Activated CD8-positive, alpha-beta T cell treated with anti-CD3 and anti-CD28 coated beads for 36 hours (primary cell): ENCODE measurements at regions not wholly inside any gene's neighbourhood (a gene's known extent, or its start where the extent isn't known, plus 50 kb on each side); places are given as distances from the start of the nearest gene placed in this dataset.

Source experiments
- ATAC-seq: fragments of 200-7000 bp; cut with Tn5 transposase; one replicate; pipeline ENCODE4 v1.10.0; 2021; ENCODE audit warnings: mild to moderate bottlenecking, moderate library complexity
- CTCF ChIA-PET: fragments of 350-600 bp; sonication (Branson Sonifier 250); formaldehyde crosslinking; loops from one replicate; lab custom pipeline; 2021; ENCODE audit warnings: antibody characterized with exemption; lab: Charles Lee
- POLR2A ChIA-PET: fragments of 350-600 bp; sonication (Branson Sonifier 250); formaldehyde crosslinking; loops from one replicate; lab custom pipeline; 2021; ENCODE audit warnings: antibody characterized with exemption; lab: Charles Lee
- DNase-seq: peaks from one replicate; pipeline ENCODE4 v3.0.0-alpha.2; 2020
- H3K27ac Mint-ChIP-seq: one replicate; pipeline ENCODE4 v1.8.0; 2021; ENCODE audit warnings: mild to moderate bottlenecking, mixed read lengths
- H3K27me3 Mint-ChIP-seq: one replicate; pipeline ENCODE4 v1.8.0; 2021; ENCODE audit warnings: mixed read lengths
- H3K36me3 Mint-ChIP-seq: one replicate; pipeline ENCODE4 v1.8.0; 2021; ENCODE audit warnings: low read depth, mixed read lengths
- H3K4me1 Mint-ChIP-seq: one replicate; pipeline ENCODE4 v1.8.0; 2021; ENCODE audit warnings: low read depth, mixed read lengths
- H3K4me3 Mint-ChIP-seq: one replicate; pipeline ENCODE4 v1.8.0; 2021; ENCODE audit warnings: mild to moderate bottlenecking, moderate library complexity, mixed read lengths
- H3K9me3 Mint-ChIP-seq: one replicate; pipeline ENCODE4 v1.8.0; 2021; ENCODE audit warnings: mixed read lengths
- CTCF ChIP-seq: fragments of 200-600 bp; IDR thresholded peaks from one replicate; pipeline ENCODE4 v1.8.0; 2022; ENCODE audit warnings: antibody characterized with exemption, mild to moderate bottlenecking
- intact Hi-C: fragments of 100-400 bp; cut with micrococcal nuclease; formaldehyde crosslinking; loops from one replicate; pipeline ENCODE4 v1.10.0; 2022

GRCh38 chr2:146370826-146371225 is 1474.0 kb upstream of the ACVR2A start:
- no peak overlapping the region for H3K4me3 Mint-ChIP-seq
- DNase-seq = no peak
- intact Hi-C loops = no loop called here
- H3K27me3 Mint-ChIP-seq = no peaks in the 10 kb centered on the region
- no peak overlapping the region for H3K27ac Mint-ChIP-seq
- ChIA-PET POLR2A (no interaction called here), CTCF (no interaction called here)
- ATAC-seq = no peak
- peaks cover 11% of the 10 kb centered on the region for H3K9me3 Mint-ChIP-seq
- no peaks in the 10 kb centered on the region for H3K4me1 Mint-ChIP-seq
- TF ChIP-seq CTCF = no peak
- H3K36me3 Mint-ChIP-seq = no peaks in the 10 kb centered on the region

- intact Hi-C loops = no loop called here
- TF ChIP-seq CTCF = no peak
- CTCF ChIA-PET = no interaction called here
- H3K27me3 Mint-ChIP-seq = no peaks in the 10 kb centered on the region
- no peak for DNase-seq
- ATAC-seq = no peak
- no peaks in the 10 kb centered on the region for H3K36me3 Mint-ChIP-seq
- H3K4me1 Mint-ChIP-seq = no peaks in the 10 kb centered on the region
- POLR2A ChIA-PET = no interaction called here
- no peak overlapping the region for H3K4me3 Mint-ChIP-seq
- H3K27ac Mint-ChIP-seq = no peak overlapping the region
- peaks cover 7% of the 10 kb centered on the region for H3K9me3 Mint-ChIP-seq
These were observed 1478.6 kb upstream of the ACVR2A start for GRCh38 chr2:146366276-146366675.

- Mint-ChIP-seq H3K4me3 (no peak overlapping the region), H3K27ac (no peak overlapping the region), H3K9me3 (no peaks in the 10 kb centered on the region), H3K36me3 (no peaks in the 10 kb centered on the region), H3K4me1 (no peaks in the 10 kb centered on the region), H3K27me3 (no peaks in the 10 kb centered on the region)
- DNase-seq (no peak), ATAC-seq (no peak)
- CTCF ChIA-PET = no interaction called here
- POLR2A ChIA-PET = no interaction called here
- intact Hi-C loops = no loop called here
- no peak for TF ChIP-seq CTCF
These were observed 1479.8 kb upstream of the ACVR2A start for GRCh38 chr2:146365041-146365440.

GRCh38 chr2:146363731-146364130 is 1481.1 kb upstream of the ACVR2A start:
- CTCF ChIA-PET = no interaction called here
- intact Hi-C loops = no loop called here
- no peak for TF ChIP-seq CTCF

GRCh38 chr2:146351689-146352088 is 1493.1 kb upstream of the ACVR2A start:
- H3K36me3 Mint-ChIP-seq = no peaks in the 10 kb centered on the region
- no peak overlapping the region for H3K4me3 Mint-ChIP-seq
- DNase-seq (no peak), ATAC-seq (no peak)
- no peak overlapping the region for H3K27ac Mint-ChIP-seq
- ChIA-PET POLR2A (no interaction called here), CTCF (interaction anchor here (1.0 kb wide), 1 partner anchor 9 kb away, joined by 3 read pairs; no protein-coding TSS in a partner anchor)
- TF ChIP-seq CTCF = no peak
- no peaks in the 10 kb centered on the region for H3K9me3 Mint-ChIP-seq
- intact Hi-C loops = no loop called here
- H3K27me3 Mint-ChIP-seq = no peaks in the 10 kb centered on the region
- no peaks in the 10 kb centered on the region for H3K4me1 Mint-ChIP-seq

More at GRCh38 chr2:146363731-146364130, 1481.1 kb upstream of the ACVR2A start:
- H3K4me1 Mint-ChIP-seq = no peaks in the 10 kb centered on the region
- H3K4me3 Mint-ChIP-seq = no peak overlapping the region
- ATAC-seq = no peak
- H3K9me3 Mint-ChIP-seq = peaks cover 1% of the 10 kb centered on the region
- DNase-seq = no peak
- H3K36me3 Mint-ChIP-seq = no peaks in the 10 kb centered on the region
- no peak overlapping the region for H3K27ac Mint-ChIP-seq
- POLR2A ChIA-PET = no interaction called here
- H3K27me3 Mint-ChIP-seq = no peaks in the 10 kb centered on the region
